GM12878 (cell line): ENCODE measurements at regions not wholly inside any gene's neighbourhood (a gene's known extent, or its start where the extent isn't known, plus 50 kb on each side); places are given as distances from the start of the nearest gene placed in this dataset.

Experiments
- ATAC-seq: fragments of 200-7000 bp; cut with Tn5 transposase; 3 replicates; pipeline ENCODE4 v1.9.1; 2020; ENCODE audit warnings: mild to moderate bottlenecking, moderate library complexity
- BruUV-seq: library from RNA; stranded (reverse); fragments of 400-500 nt; replicated peaks from 2 replicates; lab custom pipeline; 2021; lab: Mats Ljungman, UMichigan
- CTCF ChIA-PET: fragments of 300-600 bp; sonication (Branson Sonifier 250); formaldehyde crosslinking; extraction: SDS; loops from one replicate; lab custom pipeline; 2021; ENCODE audit warnings: inconsistent platforms; lab: Yijun Ruan, JAX
- POLR2A ChIA-PET: fragments of 350-600 bp; formaldehyde crosslinking; extraction: SDS; loops from one replicate; lab custom pipeline; 2021; ENCODE audit warnings: inconsistent platforms; lab: Charles Lee
- RAD21 ChIA-PET: fragments of 300-600 bp; sonication (Branson Sonifier 250); formaldehyde crosslinking; loops from one replicate; lab custom pipeline; 2023; ENCODE audit warnings: antibody characterized with exemption; ENCODE audit not compliant: unreplicated experiment; lab: Charles Lee
- SMC1A ChIA-PET: fragments of 300-600 bp; sonication (Branson Sonifier 250); formaldehyde crosslinking; loops from one replicate; lab custom pipeline; 2023; ENCODE audit not compliant: unreplicated experiment, uncharacterized antibody; lab: Charles Lee
- DNase-seq: peaks from one replicate; pipeline ENCODE4 v3.0.0-alpha.2; 2011; ENCODE audit warnings: low read depth, low spot score
- FAIRE-seq: peaks from 3 replicates; lab custom pipeline; 2011; peaks lifted over from hg19 to GRCh38; lab: Jason Lieb, UNC
- H2AFZ ChIP-seq: 2 replicates; pipeline ENCODE4 v1.6.0; 2011; ENCODE audit warnings: low read depth, low read length, control low read depth; ENCODE audit not compliant: control insufficient read depth
- H3K27ac ChIP-seq: 2 replicates; pipeline ENCODE4 v1.5.1; 2011; ENCODE audit warnings: control low read depth; ENCODE audit not compliant: control insufficient read depth, insufficient read depth
- H3K27me3 ChIP-seq, 2 experiments: replicated peaks in 1 of 2; 2 replicates each; pipeline versions ENCODE4 v1.6.0 to v1.6.1; 2011; ENCODE audit warnings: low read length in 1 of 2; ENCODE audit not compliant: control insufficient read depth in 2 of 2, insufficient read depth in 2 of 2
- H3K36me3 ChIP-seq, 2 experiments: 2 replicates each; pipeline ENCODE4 v1.5.1; 2011; ENCODE audit warnings: low read length in 1 of 2; ENCODE audit not compliant: control insufficient read depth in 2 of 2, insufficient read depth in 2 of 2
- H3K4me1 ChIP-seq: 2 replicates; pipeline ENCODE4 v1.6.1; 2011; ENCODE audit warnings: mild to moderate bottlenecking, low read length, moderate library complexity, mixed read lengths; ENCODE audit not compliant: control insufficient read depth, insufficient read depth
- H3K4me2 ChIP-seq: 2 replicates; pipeline ENCODE4 v1.6.0; 2011; ENCODE audit warnings: control low read depth; ENCODE audit not compliant: control insufficient read depth, insufficient read depth
- H3K4me3 ChIP-seq: fragments of 200-600 bp; sonication (generic); 2 replicates; pipeline ENCODE4 v1.5.1; 2016
- H3K79me2 ChIP-seq: 2 replicates; pipeline ENCODE4 v1.6.0; 2011; ENCODE audit warnings: low read length; ENCODE audit not compliant: control insufficient read depth, insufficient read depth
- H3K9ac ChIP-seq: 2 replicates; pipeline ENCODE4 v1.8.0; 2011; ENCODE audit warnings: low read length, control low read depth, mixed read lengths; ENCODE audit not compliant: control insufficient read depth, insufficient read depth
- H3K9me3 ChIP-seq: replicated peaks from 3 replicates; pipeline ENCODE4 v1.5.1; 2011; ENCODE audit warnings: mild to moderate bottlenecking, low read length; ENCODE audit not compliant: control insufficient read depth, insufficient read depth
- H4K20me1 ChIP-seq: 2 replicates; pipeline ENCODE4 v1.6.0; 2011; ENCODE audit not compliant: control insufficient read depth, insufficient read depth
- CREM ChIP-seq: IDR thresholded peaks from 2 replicates; pipeline ENCODE4 v1.6.1; 2014; ENCODE audit warnings: antibody characterized with exemption, low read depth
- GABPA ChIP-seq: IDR thresholded peaks from 2 replicates; pipeline ENCODE4 v1.6.1; 2014; ENCODE audit warnings: antibody characterized with exemption, low read depth, mild to moderate bottlenecking, inconsistent platforms
- MTA2 ChIP-seq: fragments of 450-650 bp; IDR thresholded peaks from 2 replicates; pipeline ENCODE4 v1.6.1; 2016; ENCODE audit warnings: low read depth, mild to moderate bottlenecking, moderate library complexity
- SPI1 ChIP-seq: IDR thresholded peaks from 2 replicates; pipeline ENCODE4 v1.6.1; 2011; ENCODE audit warnings: low read depth, mild to moderate bottlenecking, low read length, moderate library complexity, borderline replicate concordance; ENCODE audit not compliant: insufficient read depth
- WGBS: methylation state at CpG from one replicate; pipeline ENCODE4 v1.1.6; 2016; ENCODE audit warnings: low lambda C conversion rate; ENCODE audit not compliant: insufficient replicate concordance, insufficient coverage; ENCODE audit errors: missing lambda C conversion rate; 5-methylcytosine and 5-hydroxymethylcytosine counted together
- in situ Hi-C: fragments of 300-500 bp; cut with MboI; formaldehyde crosslinking; loops from 9 replicates; pipeline ENCODE4 v1.14.3; 2018; ENCODE audit warnings: mixed read lengths
- intact Hi-C: fragments of 100-400 bp; cut with micrococcal nuclease; formaldehyde crosslinking; loops from one replicate; pipeline ENCODE4 v1.14.2; 2022; ENCODE audit not compliant: unreplicated experiment
- TF ChIP-seq, protein P1 (sequence below): fragments of 450-650 bp; formaldehyde crosslinking; IDR thresholded peaks from 2 replicates; pipeline ENCODE4 v1.4.0; 2020; ENCODE audit warnings: mild to moderate bottlenecking, moderate library complexity
- TF ChIP-seq, protein P2 (sequence below), 3 experiments: IDR thresholded peaks in 2 of 3; conservative IDR thresholded peaks in 1 of 3; 2 replicates each; pipeline ENCODE4 v1.5.1; 2011; ENCODE audit warnings: low read depth in 3 of 3, low read length in 3 of 3, mild to moderate bottlenecking in 3 of 3, control low read depth in 2 of 3, moderate library complexity in 2 of 3, inconsistent platforms in 1 of 3, mixed read lengths in 1 of 3; ENCODE audit not compliant: control insufficient read depth in 2 of 3, insufficient read depth in 1 of 3; ENCODE audit errors: extremely low read depth in 1 of 3

GRCh38 chr5:145180371-145180770 is 654.8 kb downstream of the PRELID2 start:
- TF ChIP-seq, protein P1, sequence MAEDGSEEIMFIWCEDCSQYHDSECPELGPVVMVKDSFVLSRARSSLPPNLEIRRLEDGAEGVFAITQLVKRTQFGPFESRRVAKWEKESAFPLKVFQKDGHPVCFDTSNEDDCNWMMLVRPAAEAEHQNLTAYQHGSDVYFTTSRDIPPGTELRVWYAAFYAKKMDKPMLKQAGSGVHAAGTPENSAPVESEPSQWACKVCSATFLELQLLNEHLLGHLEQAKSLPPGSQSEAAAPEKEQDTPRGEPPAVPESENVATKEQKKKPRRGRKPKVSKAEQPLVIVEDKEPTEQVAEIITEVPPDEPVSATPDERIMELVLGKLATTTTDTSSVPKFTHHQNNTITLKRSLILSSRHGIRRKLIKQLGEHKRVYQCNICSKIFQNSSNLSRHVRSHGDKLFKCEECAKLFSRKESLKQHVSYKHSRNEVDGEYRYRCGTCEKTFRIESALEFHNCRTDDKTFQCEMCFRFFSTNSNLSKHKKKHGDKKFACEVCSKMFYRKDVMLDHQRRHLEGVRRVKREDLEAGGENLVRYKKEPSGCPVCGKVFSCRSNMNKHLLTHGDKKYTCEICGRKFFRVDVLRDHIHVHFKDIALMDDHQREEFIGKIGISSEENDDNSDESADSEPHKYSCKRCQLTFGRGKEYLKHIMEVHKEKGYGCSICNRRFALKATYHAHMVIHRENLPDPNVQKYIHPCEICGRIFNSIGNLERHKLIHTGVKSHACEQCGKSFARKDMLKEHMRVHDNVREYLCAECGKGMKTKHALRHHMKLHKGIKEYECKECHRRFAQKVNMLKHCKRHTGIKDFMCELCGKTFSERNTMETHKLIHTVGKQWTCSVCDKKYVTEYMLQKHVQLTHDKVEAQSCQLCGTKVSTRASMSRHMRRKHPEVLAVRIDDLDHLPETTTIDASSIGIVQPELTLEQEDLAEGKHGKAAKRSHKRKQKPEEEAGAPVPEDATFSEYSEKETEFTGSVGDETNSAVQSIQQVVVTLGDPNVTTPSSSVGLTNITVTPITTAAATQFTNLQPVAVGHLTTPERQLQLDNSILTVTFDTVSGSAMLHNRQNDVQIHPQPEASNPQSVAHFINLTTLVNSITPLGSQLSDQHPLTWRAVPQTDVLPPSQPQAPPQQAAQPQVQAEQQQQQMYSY (CRISPR knock-in tag) = no peak
- no peak for TF ChIP-seq MTA2
- TF ChIP-seq SPI1 = no peak
- no peak for TF ChIP-seq CREM
- no peak for TF ChIP-seq GABPA
- TF ChIP-seq, protein P2, sequence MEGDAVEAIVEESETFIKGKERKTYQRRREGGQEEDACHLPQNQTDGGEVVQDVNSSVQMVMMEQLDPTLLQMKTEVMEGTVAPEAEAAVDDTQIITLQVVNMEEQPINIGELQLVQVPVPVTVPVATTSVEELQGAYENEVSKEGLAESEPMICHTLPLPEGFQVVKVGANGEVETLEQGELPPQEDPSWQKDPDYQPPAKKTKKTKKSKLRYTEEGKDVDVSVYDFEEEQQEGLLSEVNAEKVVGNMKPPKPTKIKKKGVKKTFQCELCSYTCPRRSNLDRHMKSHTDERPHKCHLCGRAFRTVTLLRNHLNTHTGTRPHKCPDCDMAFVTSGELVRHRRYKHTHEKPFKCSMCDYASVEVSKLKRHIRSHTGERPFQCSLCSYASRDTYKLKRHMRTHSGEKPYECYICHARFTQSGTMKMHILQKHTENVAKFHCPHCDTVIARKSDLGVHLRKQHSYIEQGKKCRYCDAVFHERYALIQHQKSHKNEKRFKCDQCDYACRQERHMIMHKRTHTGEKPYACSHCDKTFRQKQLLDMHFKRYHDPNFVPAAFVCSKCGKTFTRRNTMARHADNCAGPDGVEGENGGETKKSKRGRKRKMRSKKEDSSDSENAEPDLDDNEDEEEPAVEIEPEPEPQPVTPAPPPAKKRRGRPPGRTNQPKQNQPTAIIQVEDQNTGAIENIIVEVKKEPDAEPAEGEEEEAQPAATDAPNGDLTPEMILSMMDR (IDR thresholded peaks at IDR 0.05 in 2 of 3, conservative IDR thresholded peaks at IDR 0.05 in 1 of 3; ENCODE audit: control insufficient read depth in 2 of 3, extremely low read depth in 1 of 3, insufficient read depth in 1 of 3, low read depth in 3 of 3, low read length in 3 of 3) = no peak
- SMC1A ChIA-PET = no interaction called here
- Histone ChIP-seq H4K20me1 (no peaks in the 10 kb centered on the region), H3K27me3 (no peaks in the 10 kb centered on the region), H3K36me3 (no peaks in the 10 kb centered on the region), H3K9ac (no peak overlapping the region), H3K79me2 (no peaks in the 10 kb centered on the region), H3K9me3 (no peaks in the 10 kb centered on the region), H2AFZ (no peak overlapping the region), H3K4me1 (no peaks in the 10 kb centered on the region), H3K4me3 (no peak overlapping the region), H3K27ac (no peak overlapping the region), H3K4me2 (no peak overlapping the region)
- BruUV-seq = no TSS peak
- POLR2A ChIA-PET = no interaction called here
- FAIRE-seq (no peak), ATAC-seq (no peak), DNase-seq (no peak)
- RAD21 ChIA-PET = no interaction called here
- intact Hi-C loops = no loop called here
- CTCF ChIA-PET = no interaction called here
- in situ Hi-C loops = no loop called here
- 10% methylated on average over 5 of the region's 5 CpGs for WGBS
